B cell (primary cell): ENCODE measurements at regions not wholly inside any gene's neighbourhood (a gene's known extent, or its start where the extent isn't known, plus 50 kb on each side); places are given as distances from the start of the nearest gene placed in this dataset.

ENCODE experiments used
- EZH2 ChIP-seq: IDR thresholded peaks from 2 replicates; pipeline ENCODE4 v1.6.1; 2012; ENCODE audit warnings: borderline replicate concordance, low read depth, mild to moderate bottlenecking, moderate library complexity, low read length; ENCODE audit not compliant: insufficient read depth, poor library complexity, severe bottlenecking
- TF ChIP-seq, protein P1 (sequence below): fragments of 200-600 bp; IDR thresholded peaks from one replicate; pipeline ENCODE4 v1.8.0; 2022; ENCODE audit warnings: antibody characterized with exemption, mild to moderate bottlenecking

DNA sequence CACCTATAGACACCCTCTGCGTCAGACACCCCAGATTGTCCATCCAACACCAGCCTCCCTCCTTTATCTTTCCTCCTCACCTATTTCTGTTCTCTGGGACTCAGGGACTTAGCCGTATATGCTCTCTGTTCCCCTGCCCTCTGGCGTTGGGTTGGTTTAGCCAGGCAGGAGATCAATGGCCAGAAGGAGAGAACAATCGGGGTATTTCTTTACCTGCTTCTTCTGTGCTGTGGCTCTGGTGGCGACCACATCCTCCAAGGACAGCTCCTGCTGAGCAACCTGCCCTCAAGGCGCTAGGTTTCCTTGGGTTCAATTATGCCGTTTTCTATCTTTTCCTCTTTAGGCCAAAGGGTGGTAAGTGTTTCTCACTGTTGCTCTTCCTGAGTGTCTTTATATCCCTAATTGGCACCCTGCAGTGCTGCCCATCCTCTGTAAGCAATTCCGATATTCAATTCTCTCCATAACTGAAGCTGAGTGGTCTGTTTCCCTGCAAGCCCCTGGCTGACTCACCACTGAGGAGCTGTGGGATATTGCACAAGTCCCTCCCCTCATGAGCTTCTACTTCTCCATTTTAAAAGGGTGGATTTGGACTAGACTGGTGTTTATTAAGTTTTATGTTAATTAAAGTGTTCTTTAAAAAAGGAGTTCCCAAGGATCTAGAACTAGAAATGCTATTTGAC is 63.7 kb upstream of the TMTC4 start:
- TF ChIP-seq, protein P1, sequence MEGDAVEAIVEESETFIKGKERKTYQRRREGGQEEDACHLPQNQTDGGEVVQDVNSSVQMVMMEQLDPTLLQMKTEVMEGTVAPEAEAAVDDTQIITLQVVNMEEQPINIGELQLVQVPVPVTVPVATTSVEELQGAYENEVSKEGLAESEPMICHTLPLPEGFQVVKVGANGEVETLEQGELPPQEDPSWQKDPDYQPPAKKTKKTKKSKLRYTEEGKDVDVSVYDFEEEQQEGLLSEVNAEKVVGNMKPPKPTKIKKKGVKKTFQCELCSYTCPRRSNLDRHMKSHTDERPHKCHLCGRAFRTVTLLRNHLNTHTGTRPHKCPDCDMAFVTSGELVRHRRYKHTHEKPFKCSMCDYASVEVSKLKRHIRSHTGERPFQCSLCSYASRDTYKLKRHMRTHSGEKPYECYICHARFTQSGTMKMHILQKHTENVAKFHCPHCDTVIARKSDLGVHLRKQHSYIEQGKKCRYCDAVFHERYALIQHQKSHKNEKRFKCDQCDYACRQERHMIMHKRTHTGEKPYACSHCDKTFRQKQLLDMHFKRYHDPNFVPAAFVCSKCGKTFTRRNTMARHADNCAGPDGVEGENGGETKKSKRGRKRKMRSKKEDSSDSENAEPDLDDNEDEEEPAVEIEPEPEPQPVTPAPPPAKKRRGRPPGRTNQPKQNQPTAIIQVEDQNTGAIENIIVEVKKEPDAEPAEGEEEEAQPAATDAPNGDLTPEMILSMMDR: no peak
- no peak for TF ChIP-seq EZH2
